Kidney (tissue), 13 donors: ENCODE measurements at regions not wholly inside any gene's neighbourhood (a gene's known extent, or its start where the extent isn't known, plus 50 kb on each side); places are given as distances from the start of the nearest gene placed in this dataset.
A peak's percentile ranks its signal among the peaks of the same experiment; 100 is the strongest.

Experiments used
- DNase-seq, 5 donors: peaks; one replicate each; pipeline ENCODE4 v3.0.0-alpha.2; 2013 to 2020
- FAIRE-seq: peaks from 2 replicates; lab custom pipeline; 2012; peaks lifted over from hg19 to GRCh38; lab: Jason Lieb, UNC
- H3K27ac ChIP-seq, 2 donors: one replicate each; pipeline ENCODE4 v1.7.0; 2013; ENCODE audit warnings: low read depth in 2 of 2, low read length in 2 of 2, inconsistent platforms in 1 of 2
- H3K27me3 ChIP-seq: one replicate; pipeline ENCODE4 v1.7.1; 2013; ENCODE audit warnings: low read length, inconsistent platforms; ENCODE audit not compliant: control insufficient read depth, insufficient read depth
- H3K36me3 ChIP-seq, 3 donors: one replicate each; pipeline versions ENCODE4 v1.7.0 to v1.7.1; 2013; ENCODE audit warnings: low read length in 3 of 3, control low read depth in 1 of 3, inconsistent platforms in 1 of 3; ENCODE audit not compliant: insufficient read depth in 3 of 3, control insufficient read depth in 2 of 3
- H3K4me1 ChIP-seq, 3 donors: one replicate each; pipeline versions ENCODE4 v1.7.0 to v1.7.1; 2013; ENCODE audit warnings: low read length in 3 of 3, inconsistent platforms in 1 of 3, low read depth in 1 of 3; ENCODE audit not compliant: control insufficient read depth in 2 of 3, insufficient read depth in 2 of 3
- H3K4me3 ChIP-seq, 3 donors: one replicate each; pipeline versions ENCODE4 v1.7.0 to v1.8.1; 2013; ENCODE audit warnings: low read length in 3 of 3, control low read depth in 1 of 3, inconsistent platforms in 1 of 3
- H3K9ac ChIP-seq, 3 donors: one replicate each; pipeline versions ENCODE4 v1.7.0 to v1.7.1; 2013; ENCODE audit warnings: low read length in 3 of 3, control low read depth in 1 of 3, inconsistent platforms in 1 of 3
- H3K9me3 ChIP-seq, 3 donors: one replicate each; pipeline versions ENCODE4 v1.7.0 to v1.7.1; 2013; ENCODE audit warnings: low read length in 3 of 3, control low read depth in 1 of 3, inconsistent platforms in 1 of 3; ENCODE audit not compliant: control insufficient read depth in 2 of 3, insufficient read depth in 1 of 3
- intact Hi-C: fragments of 100-400 bp; cut with DNase I; formaldehyde crosslinking; loops from one replicate; pipeline ENCODE4 v1.11.1; 2022
- TF ChIP-seq, protein P1 (sequence below): IDR thresholded peaks from 3 replicates; pipeline ENCODE4 v1.5.1; 2012; ENCODE audit warnings: mild to moderate bottlenecking, moderate library complexity, borderline replicate concordance; ENCODE audit not compliant: insufficient read depth; ENCODE audit errors: extremely low read depth
- donor health status: control.
- donor health status: control.
- donor health status: control.
- donor health status: control.
- donor health status: control.
- donor health status: DM: yes; HTN: yes; CAD: no.
- donor health status: Normal renal cell carcinoma (clear cell type).

DNA sequence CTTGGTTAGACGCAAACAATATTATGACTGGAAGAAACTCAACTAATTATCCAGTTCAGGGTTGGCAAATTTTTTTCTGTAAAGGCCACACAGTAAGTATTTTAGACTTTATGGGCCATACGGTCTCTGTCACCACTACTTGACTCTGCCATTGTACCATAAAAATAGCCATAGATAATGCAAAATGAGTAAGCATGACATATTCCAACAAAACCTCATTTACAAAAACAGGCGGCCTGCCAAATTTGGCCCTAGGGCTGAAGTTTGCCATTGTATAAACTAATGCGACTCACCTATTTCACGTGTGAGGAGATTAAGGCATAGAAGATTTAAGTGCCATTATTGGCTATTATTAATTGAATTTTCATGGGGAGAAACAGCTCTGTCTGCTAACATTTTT is 116.8 kb upstream of the CNTN6 start:
- H3K27ac ChIP-seq, result no peak overlapping the region
- no peaks in the 10 kb centered on the region for H3K27me3 ChIP-seq
- peaks cover 0 to 11% (median 5%) of the 10 kb centered on the region in 3 donors for H3K9me3 ChIP-seq
- no peaks in the 10 kb centered on the region for H3K4me1 ChIP-seq
- TF ChIP-seq, protein P1, sequence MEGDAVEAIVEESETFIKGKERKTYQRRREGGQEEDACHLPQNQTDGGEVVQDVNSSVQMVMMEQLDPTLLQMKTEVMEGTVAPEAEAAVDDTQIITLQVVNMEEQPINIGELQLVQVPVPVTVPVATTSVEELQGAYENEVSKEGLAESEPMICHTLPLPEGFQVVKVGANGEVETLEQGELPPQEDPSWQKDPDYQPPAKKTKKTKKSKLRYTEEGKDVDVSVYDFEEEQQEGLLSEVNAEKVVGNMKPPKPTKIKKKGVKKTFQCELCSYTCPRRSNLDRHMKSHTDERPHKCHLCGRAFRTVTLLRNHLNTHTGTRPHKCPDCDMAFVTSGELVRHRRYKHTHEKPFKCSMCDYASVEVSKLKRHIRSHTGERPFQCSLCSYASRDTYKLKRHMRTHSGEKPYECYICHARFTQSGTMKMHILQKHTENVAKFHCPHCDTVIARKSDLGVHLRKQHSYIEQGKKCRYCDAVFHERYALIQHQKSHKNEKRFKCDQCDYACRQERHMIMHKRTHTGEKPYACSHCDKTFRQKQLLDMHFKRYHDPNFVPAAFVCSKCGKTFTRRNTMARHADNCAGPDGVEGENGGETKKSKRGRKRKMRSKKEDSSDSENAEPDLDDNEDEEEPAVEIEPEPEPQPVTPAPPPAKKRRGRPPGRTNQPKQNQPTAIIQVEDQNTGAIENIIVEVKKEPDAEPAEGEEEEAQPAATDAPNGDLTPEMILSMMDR, result no peak
- no peaks in the 10 kb centered on the region for H3K36me3 ChIP-seq
- no peak overlapping the region for H3K4me3 ChIP-seq
- intact Hi-C loops, result no loop called here
- FAIRE-seq (no peak), DNase-seq (peak in 2 of 5 donors; percentile 20 to 30)
- no peak overlapping the region for H3K9ac ChIP-seq

- intact Hi-C loops, result no loop called here
- H3K4me1 ChIP-seq, result no peaks in the 10 kb centered on the region
- FAIRE-seq (no peak), DNase-seq (no peak)
- no peak overlapping the region for H3K9ac ChIP-seq
- H3K9me3 ChIP-seq, result peaks cover 0 to 3% (median 0%) of the 10 kb centered on the region in 3 donors
- no peaks in the 10 kb centered on the region for H3K27me3 ChIP-seq
- no peak overlapping the region for H3K4me3 ChIP-seq
- TF ChIP-seq, protein P1, result no peak
- H3K27ac ChIP-seq, result no peak overlapping the region
- no peaks in the 10 kb centered on the region for H3K36me3 ChIP-seq
Observed at GRCh38 chr3:981156-981555, 111.7 kb upstream of the CNTN6 start.

- H3K9me3 ChIP-seq, result peaks cover 0 to 4% (median 1%) of the 10 kb centered on the region in 3 donors
Observed at GRCh38 chr3:988785-989184, 104.0 kb upstream of the CNTN6 start.

More at GRCh38 chr3:988785-989184, 104.0 kb upstream of the CNTN6 start:
- H3K27ac ChIP-seq, result no peak overlapping the region
- H3K27me3 ChIP-seq, result no peaks in the 10 kb centered on the region
- FAIRE-seq, result no peak
- H3K4me3 ChIP-seq, result no peak overlapping the region
- no peak overlapping the region for H3K9ac ChIP-seq
- H3K36me3 ChIP-seq, result no peaks in the 10 kb centered on the region
- intact Hi-C loops, result no loop called here
- H3K4me1 ChIP-seq, result no peaks in the 10 kb centered on the region
- DNase-seq, result no peak
- TF ChIP-seq, protein P1, result no peak
